HL-60 (cell line): ENCODE measurements at regions not wholly inside any gene's neighbourhood (a gene's known extent, or its start where the extent isn't known, plus 50 kb on each side); places are given as distances from the start of the nearest gene placed in this dataset.

ENCODE experiments used
- CTCF ChIP-seq: IDR thresholded peaks from one replicate; pipeline ENCODE4 v1.5.1; 2011; ENCODE audit warnings: low read length, control low read depth, inconsistent platforms; ENCODE audit not compliant: insufficient read depth
- GABPA ChIP-seq: IDR thresholded peaks from 2 replicates; pipeline ENCODE4 v1.6.1; 2012; ENCODE audit warnings: low read depth
- POLR2AphosphoS5 ChIP-seq: IDR thresholded peaks from 2 replicates; pipeline ENCODE4 v1.6.1; 2012; ENCODE audit warnings: low read depth
- TF ChIP-seq, protein P1 (sequence below): IDR thresholded peaks from 2 replicates; pipeline ENCODE4 v1.6.1; 2012; ENCODE audit warnings: low read depth; ENCODE audit not compliant: insufficient replicate concordance

DNA sequence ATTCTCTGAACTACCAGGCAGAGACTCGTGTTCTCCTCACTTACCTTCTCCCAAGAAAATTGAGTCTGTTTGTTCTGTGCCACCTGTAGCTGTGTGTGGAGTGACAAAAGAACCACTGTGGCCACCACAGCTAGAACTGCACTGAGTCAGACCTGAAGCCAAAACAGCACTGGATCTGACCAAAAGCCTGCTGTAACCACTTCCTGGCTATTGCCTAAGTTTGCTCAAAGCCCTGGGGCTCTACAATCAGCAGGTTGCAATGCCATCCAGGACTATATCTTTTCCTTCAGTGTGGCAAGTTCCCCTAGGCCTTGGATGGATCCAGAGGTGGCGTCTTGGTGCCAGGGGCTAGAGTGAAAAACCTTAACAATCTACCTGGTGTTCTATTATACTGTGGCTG is 449.1 kb downstream of the FAM133A start:
- TF ChIP-seq CTCF (no peak), GABPA (no peak), POLR2AphosphoS5 (no peak)
- TF ChIP-seq, protein P1, sequence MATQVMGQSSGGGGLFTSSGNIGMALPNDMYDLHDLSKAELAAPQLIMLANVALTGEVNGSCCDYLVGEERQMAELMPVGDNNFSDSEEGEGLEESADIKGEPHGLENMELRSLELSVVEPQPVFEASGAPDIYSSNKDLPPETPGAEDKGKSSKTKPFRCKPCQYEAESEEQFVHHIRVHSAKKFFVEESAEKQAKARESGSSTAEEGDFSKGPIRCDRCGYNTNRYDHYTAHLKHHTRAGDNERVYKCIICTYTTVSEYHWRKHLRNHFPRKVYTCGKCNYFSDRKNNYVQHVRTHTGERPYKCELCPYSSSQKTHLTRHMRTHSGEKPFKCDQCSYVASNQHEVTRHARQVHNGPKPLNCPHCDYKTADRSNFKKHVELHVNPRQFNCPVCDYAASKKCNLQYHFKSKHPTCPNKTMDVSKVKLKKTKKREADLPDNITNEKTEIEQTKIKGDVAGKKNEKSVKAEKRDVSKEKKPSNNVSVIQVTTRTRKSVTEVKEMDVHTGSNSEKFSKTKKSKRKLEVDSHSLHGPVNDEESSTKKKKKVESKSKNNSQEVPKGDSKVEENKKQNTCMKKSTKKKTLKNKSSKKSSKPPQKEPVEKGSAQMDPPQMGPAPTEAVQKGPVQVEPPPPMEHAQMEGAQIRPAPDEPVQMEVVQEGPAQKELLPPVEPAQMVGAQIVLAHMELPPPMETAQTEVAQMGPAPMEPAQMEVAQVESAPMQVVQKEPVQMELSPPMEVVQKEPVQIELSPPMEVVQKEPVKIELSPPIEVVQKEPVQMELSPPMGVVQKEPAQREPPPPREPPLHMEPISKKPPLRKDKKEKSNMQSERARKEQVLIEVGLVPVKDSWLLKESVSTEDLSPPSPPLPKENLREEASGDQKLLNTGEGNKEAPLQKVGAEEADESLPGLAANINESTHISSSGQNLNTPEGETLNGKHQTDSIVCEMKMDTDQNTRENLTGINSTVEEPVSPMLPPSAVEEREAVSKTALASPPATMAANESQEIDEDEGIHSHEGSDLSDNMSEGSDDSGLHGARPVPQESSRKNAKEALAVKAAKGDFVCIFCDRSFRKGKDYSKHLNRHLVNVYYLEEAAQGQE = no peak
